ENCODE measurements at regions not wholly inside any gene's neighbourhood (a gene's known extent, or its start where the extent isn't known, plus 50 kb on each side); places are given as distances from the start of the nearest gene placed in this dataset.
"Not testable (repeated sequence)": the region's sequence is repeated elsewhere in the genome, so short reads cannot be mapped to it uniquely, and the experiment has no call there.

DNA sequence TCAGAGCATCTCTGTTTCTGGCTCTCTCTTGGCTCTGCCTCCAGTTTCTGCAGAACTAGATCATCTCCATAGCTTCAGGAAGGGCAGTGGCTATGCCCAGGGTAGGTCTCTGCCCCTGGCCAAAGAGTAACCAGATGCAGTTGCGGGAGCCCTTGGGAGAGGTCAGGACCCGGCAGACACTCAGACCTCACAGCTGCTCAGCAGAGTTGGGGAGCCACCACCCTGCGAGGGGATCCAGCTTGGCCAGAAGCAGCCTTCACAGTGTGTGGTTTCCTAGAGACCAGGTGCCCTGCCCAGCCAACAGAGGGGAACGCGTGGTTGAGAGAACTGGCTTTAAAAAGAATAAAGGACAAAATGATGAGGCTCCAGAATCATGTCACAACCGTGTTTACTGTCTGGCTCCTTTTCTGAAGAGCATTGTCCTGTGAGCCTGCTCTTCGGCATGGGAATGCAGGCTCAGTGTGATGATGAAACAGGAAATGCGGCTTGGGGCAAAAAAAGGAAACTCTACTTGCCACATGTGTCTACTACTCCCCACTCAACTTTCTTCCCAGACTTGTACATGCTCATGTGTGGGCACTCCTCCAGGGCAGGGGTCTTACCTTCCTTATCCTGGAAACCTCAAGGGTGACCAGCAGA is 243.1 kb downstream of the INHBA start:
- DNase-seq: no peak

- no peak for DNase-seq
Observed at GRCh38 chr7:41459183-41459582, 243.7 kb downstream of the INHBA start.

DNA sequence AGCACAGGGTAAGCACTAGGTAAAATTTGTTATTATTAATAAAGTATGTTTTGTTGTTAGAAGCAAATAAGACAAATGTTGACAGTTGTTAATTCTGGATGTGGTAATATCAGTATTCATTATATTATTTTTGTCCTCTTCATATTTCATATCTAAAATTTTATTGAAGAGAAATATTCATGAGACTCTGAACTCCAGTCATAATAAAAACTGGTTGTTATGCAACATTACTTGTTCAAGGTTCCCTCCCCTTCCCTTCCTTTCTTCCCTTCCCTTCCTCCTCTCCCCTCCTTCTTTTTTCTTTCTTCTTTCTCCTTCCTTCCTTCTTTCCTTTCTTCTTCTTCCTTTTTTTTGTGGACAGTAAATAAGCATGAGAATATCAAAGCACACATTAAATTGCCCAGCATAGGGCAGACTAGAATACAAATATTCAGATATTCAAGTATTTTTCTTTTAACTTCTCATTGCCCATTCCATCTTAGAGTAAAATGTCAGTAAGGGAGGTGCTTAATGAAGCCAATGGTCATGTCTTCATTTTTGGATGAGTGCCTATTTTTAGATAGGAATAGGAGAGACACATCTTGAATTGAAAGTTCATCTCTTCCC is 245.0 kb downstream of the INHBA start:
- DNase-seq: no peak

DNA sequence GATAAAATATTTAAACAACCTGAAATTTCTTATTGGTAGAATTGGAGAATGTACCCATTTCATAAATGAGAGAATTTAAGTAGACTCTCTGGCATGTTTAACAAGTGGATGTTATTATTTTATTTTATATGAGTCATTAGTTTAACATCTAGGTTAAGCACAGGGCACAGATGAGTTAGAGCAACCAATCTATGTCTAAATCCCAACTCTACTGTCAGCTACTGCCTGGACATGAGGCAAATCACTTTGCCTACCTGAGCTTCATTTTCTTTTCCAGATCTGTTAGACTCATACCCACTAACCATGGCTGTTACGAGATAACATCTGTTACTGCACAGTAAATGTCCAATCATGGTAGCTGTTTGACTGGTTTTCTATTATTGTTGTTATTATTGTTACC is 251.1 kb downstream of the INHBA start:
- DNase-seq: no peak

GRCh38 chr7:41449694-41450093 is 253.2 kb downstream of the INHBA start:
- no peak for DNase-seq

DNA sequence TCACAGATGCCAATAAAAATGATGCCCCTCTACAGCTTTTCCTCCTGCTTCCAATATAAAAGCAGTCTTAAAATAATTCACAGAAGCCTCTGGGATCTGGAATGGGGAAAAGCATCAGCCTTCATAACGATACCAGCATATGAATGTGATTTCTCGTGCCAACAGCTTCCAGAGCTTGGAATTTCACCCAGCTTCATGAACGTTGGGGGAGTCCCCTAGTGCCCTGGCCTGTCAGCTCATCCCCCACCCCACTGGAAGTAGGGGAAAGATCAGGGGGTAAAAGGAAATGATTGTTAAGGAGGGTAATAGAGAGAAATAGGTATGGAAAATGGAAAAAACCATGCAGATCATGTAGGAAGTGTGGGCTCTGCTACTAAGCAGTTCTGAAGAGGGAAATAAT is 253.6 kb downstream of the INHBA start:
- no peak for DNase-seq

- no peak for DNase-seq
Observed at GRCh38 chr7:41448104-41448503, 254.8 kb downstream of the INHBA start.

DNA sequence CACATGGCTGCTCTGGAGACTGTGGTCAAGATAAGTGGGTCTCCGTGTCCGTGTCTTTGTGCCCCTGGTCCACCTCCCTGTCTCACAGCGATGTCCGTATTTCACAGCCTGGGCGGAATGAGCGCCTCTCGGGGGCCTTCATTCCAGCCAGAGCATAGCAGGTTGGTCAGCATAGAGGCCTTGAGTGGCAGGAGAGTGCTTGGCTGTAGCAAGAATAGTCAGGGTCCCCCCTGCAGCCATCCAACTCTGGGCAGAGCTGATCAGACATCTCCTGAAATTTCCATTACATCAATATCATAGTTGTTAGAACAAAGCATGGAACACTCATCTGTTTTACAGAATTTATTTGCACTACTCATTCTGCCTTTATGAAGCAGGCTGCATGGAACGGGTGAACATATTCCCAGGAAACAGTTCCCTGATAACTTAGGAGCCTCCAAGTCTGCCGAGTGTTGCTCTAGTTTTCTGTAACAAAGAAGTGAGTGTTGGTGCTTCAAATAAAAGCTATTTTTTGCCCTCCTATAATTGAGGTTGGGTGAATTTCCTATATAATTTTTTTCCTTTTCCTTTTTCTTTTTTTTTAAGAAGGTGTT is 255.3 kb downstream of the INHBA start:
- no peak for DNase-seq

- DNase-seq: no peak
Observed at GRCh38 chr7:41446606-41447449, 256.1 kb downstream of the INHBA start.

GRCh38 chr7:41445946-41446345 is 256.9 kb downstream of the INHBA start:
- no peak for DNase-seq

- no peak for DNase-seq
Observed at GRCh38 chr7:41445432-41445831, 257.5 kb downstream of the INHBA start.

DNA sequence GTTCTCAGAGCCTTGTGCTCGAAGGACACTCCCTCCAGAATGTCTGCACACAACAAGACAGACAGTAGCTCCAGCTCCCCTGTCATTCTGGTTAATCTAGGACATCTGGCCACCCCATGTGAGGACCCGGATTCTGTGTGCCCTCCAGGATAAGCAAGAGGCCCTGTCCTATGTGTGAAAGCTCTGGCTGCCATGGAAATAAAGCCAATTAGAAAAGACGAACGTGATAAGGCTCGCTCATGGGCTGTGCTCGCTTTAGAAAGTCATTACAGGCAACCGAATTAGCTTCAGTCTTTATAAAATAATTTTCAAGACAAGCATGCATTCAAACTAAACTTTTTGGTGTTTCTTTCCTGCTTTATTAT is 263.4 kb downstream of the INHBA start:
- no peak for DNase-seq

- no peak for DNase-seq
Observed at GRCh38 chr7:41438705-41439514, 264.0 kb downstream of the INHBA start.

GRCh38 chr7:41437257-41438196 is 265.4 kb downstream of the INHBA start:
- DNase-seq: no peak

GRCh38 chr7:41436139-41436538 is 266.8 kb downstream of the INHBA start:
- no peak for DNase-seq

GRCh38 chr7:41435020-41435419 is 267.9 kb downstream of the INHBA start:
- DNase-seq: not testable (repeated sequence)

- no peak for DNase-seq
Observed at GRCh38 chr7:41431671-41432070, 271.2 kb downstream of the INHBA start.

DNA sequence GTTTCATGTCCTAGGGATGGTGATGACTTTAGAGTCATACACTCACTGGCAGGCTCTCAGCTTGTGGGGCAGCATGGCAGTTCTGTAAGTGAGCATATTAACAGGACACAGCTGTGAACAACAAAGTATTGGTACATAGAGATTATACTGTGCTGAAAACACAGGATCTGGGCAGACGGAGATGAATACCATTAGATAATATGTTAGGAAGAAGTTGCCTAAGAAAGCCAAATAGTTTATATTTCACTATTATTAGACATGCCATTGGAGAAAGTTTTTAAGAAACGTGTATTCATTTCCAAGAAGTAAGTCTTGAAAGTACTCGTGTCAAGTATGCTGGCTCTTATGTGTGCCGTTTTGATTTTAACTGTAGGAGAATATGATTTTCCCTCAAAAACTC is 274.5 kb downstream of the INHBA start:
- DNase-seq: no peak

GRCh38 chr7:41425926-41426325 is 277.0 kb downstream of the INHBA start:
- DNase-seq: no peak

DNA sequence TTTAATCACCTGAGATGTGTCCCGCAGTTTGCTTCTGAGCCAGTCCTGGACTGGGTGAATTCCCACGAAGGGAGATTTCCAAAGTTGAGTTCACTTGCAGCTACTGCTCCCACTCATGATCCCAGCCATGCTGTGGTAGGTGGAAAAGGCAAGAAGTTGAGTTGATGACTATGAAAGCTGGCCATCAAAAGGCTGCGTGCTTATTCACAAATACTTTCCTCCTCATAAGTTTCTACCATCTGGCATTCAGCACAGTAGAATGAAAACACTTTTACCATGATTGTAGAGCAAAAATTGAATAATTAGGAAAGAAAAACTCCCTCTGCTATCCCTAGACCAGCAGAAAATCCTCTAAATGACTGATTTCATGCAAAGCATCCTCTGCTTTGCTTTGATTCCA is 281.8 kb downstream of the INHBA start:
- no peak for DNase-seq

DNA sequence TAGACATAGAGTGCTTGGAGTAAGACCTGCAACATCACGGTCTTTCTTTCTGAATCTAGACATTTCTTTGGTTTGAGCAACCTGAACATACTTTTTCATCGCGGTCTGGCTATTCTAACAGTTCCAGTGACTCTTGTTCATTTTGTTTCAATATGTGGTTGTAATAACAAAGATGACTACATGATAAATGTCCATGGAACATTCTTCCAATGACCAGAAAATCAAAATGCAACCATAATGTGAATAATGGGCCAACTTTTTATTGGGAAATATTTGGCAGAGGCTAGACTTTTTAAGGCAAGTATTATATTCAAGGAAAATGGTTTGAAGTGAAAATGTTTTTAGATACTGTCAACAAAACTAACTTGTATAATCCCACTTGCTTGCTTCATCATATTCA is 282.5 kb downstream of the INHBA start:
- no peak for DNase-seq

GRCh38 chr7:41418337-41418736 is 284.6 kb downstream of the INHBA start:
- no peak for DNase-seq

Measured in hematopoietic multipotent progenitor cell treated with erythropoietin and hydrocortisone succinate and interleukin-3 and kit ligand, for 8 days (in vitro differentiated cells).